HEK293T (cell line): ENCODE measurements at regions not wholly inside any gene's neighbourhood (a gene's known extent, or its start where the extent isn't known, plus 50 kb on each side); places are given as distances from the start of the nearest gene placed in this dataset.

ENCODE experiments used
- BHLHE40 ChIP-seq: fragments of 450-650 bp; IDR thresholded peaks from 2 replicates; pipeline ENCODE4 v1.6.1; 2016; ENCODE audit warnings: mild to moderate bottlenecking, moderate library complexity, borderline replicate concordance
- FOXK2 ChIP-seq: fragments of 450-650 bp; IDR thresholded peaks from 2 replicates; pipeline ENCODE4 v1.6.1; 2016; ENCODE audit warnings: mild to moderate bottlenecking
- FOXM1 ChIP-seq: fragments of 450-650 bp; IDR thresholded peaks from 2 replicates; pipeline ENCODE4 v1.6.1; 2017; ENCODE audit warnings: mild to moderate bottlenecking, borderline replicate concordance
- TARDBP ChIP-seq: fragments of 450-650 bp; IDR thresholded peaks from 2 replicates; pipeline ENCODE4 v1.6.1; 2016

DNA sequence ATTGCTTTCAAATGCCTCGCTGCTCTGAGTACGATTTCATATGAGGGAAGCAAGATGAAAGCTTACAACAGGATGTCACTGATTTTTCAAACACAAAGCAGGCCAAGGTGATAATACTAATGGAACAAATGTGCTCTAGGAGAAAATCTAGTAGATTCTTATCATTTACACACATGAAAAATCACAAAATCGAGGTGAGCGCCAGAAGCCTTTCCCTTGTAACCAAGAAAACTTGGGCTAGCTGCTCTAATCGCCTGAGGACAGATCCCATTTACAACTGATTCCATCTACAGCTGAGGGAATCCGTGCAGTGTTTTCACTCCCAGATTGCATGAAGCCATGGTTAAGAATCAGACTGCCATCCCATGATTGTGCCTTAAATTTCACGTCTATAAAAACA is 117.5 kb downstream of the TM2D1 start:
- TF ChIP-seq BHLHE40 (no peak), TARDBP (no peak), FOXM1 (no peak), FOXK2 (no peak)
